GM12864 (cell line): ENCODE measurements at regions not wholly inside any gene's neighbourhood (a gene's known extent, or its start where the extent isn't known, plus 50 kb on each side); places are given as distances from the start of the nearest gene placed in this dataset.
A peak's percentile ranks its signal among the peaks of the same experiment; 100 is the strongest.

Source experiments
- DNase-seq: peaks from one replicate; pipeline ENCODE4 v3.0.0-alpha.2; 2011; ENCODE audit warnings: low read depth
- H3K4me3 ChIP-seq: 2 replicates; pipeline ENCODE4 v1.5.1; 2011; ENCODE audit warnings: mild to moderate bottlenecking, low read depth, low read length, control low read depth
- CTCF ChIP-seq: IDR thresholded peaks from 2 replicates; pipeline ENCODE4 v1.5.1; 2011; ENCODE audit warnings: low read depth, mild to moderate bottlenecking, moderate library complexity, low read length, control low read depth, inconsistent platforms; ENCODE audit errors: missing control alignments

DNA sequence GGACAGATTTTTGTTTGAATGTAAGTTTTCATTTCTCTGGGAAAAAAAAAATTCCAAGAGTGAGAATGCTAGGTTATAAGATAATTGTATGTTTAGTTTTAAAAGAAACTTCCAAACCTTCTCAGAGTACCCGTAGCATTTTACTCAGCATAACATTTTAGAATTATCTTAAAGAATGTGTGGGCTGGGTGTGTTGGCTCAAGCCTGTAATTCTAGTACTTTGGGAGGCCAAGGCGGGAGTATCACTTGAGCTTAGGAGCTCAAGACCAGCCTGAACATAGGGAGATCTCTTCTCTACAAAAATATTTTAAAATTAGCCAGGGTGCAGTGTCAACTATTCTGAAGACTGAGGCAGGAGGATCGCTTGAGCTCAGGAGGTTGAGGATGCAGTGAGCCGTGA lies 57.4 kb upstream of the RMP24 start:
- no peak for TF ChIP-seq CTCF
- no peak for DNase-seq

GRCh38 chr18:35917043-35917442 lies 55.4 kb upstream of the RMP24 start:
- DNase-seq: no peak
- peak; percentile 16 for TF ChIP-seq CTCF
- H3K4me3 ChIP-seq: no peak overlapping the region

More for the DNA sequence above, 57.4 kb upstream of the RMP24 start:
- no peak overlapping the region for H3K4me3 ChIP-seq

GRCh38 chr18:35918564-35918963 lies 53.9 kb upstream of the RMP24 start:
- no peak for DNase-seq
- TF ChIP-seq CTCF: no peak
- H3K4me3 ChIP-seq: no peak overlapping the region

- no peak for TF ChIP-seq CTCF
- H3K4me3 ChIP-seq: no peak overlapping the region
- no peak for DNase-seq
Measured at GRCh38 chr18:35919179-35919578, 53.3 kb upstream of the RMP24 start.

DNA sequence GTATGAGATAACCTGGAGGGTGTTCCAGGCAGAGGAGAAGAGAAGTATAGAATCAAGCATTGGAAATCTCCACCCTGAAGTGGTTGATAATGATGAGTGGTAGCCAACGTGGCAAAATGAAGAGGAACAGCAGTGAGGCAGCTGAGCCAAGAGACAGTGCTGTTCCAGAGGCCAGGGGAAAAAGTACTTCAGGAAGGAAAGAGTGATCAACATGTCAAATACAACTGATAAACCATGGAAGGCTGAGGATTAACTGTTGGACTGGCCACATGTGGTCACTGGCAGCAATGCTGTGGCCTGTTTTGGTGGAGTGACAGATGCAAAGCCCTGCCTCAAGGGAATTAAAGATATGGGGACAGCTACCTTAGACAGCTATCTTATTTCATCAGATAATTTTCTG lies 51.9 kb upstream of the RMP24 start:
- TF ChIP-seq CTCF: no peak
- no peak overlapping the region for H3K4me3 ChIP-seq
- no peak for DNase-seq
